Sciatic nerve (tissue), 2 donors: ENCODE measurements at regions not wholly inside any gene's neighbourhood (a gene's known extent, or its start where the extent isn't known, plus 50 kb on each side); places are given as distances from the start of the nearest gene placed in this dataset.
"Not testable (repeated sequence)": the region's sequence is repeated elsewhere in the genome, so short reads cannot be mapped to it uniquely, and the experiment has no call there.

Source experiments
- ATAC-seq: fragments of 200-7000 bp; cut with Tn5 transposase; one replicate; pipeline ENCODE4 v1.9.1; 2020; ENCODE audit warnings: mild to moderate bottlenecking, moderate library complexity
- DNase-seq: peaks from one replicate; pipeline ENCODE4 v3.0.0-alpha.2; 2020; ENCODE audit warnings: low spot score
- intact Hi-C: fragments of 100-400 bp; cut with DNase I; formaldehyde crosslinking; loops from one replicate; pipeline ENCODE4 v1.14.2; 2022
- donor health status: DM: no; HTN: no; CAD: no.
- donor health status: DM: no; HTN: no; CAD: no.

- no peak for ATAC-seq
- intact Hi-C loops: no loop called here
- no peak for DNase-seq
These were observed 50.8 kb upstream of the SEL1L start for GRCh38 chr14:81584495-81584894.

DNA sequence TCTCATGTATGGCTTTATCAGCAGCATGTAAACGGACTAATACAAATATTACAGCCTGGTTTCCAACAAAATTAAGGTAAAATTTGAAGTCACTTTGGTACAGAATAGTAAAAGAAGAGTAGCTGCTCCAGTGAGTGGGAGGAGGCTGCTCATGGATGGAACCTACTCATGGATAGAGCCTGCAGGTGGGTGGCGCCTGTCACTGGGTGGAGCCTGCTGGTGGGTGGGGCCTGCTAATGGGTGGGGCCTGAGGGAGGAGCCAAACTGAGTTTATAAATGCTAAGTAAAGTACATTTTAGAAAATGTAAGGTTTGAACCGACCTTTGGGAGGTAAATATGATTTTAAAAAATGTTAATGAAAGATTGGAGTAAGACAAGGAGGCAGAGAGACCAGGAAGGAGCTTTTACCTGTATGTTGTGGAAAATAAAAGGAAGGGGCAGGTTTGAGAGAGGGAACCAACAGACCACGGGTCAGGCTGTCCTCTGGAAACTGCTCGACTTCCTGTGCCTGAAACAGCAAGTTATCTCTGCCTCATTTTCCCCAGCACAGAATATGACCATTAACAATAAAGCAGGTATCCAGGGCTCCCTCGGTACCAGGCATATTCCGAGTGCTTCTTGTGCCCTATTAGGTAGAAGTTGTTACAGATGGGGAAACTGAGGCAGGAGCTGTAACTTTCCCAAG is 55.9 kb upstream of the SEL1L start:
- ATAC-seq: no peak

GRCh38 chr14:81591266-81591665 is 57.6 kb upstream of the SEL1L start:
- intact Hi-C loops: no loop called here
- no peak for DNase-seq
- no peak for ATAC-seq

More for the DNA sequence above, 55.9 kb upstream of the SEL1L start:
- intact Hi-C loops: no loop called here
- no peak for DNase-seq

DNA sequence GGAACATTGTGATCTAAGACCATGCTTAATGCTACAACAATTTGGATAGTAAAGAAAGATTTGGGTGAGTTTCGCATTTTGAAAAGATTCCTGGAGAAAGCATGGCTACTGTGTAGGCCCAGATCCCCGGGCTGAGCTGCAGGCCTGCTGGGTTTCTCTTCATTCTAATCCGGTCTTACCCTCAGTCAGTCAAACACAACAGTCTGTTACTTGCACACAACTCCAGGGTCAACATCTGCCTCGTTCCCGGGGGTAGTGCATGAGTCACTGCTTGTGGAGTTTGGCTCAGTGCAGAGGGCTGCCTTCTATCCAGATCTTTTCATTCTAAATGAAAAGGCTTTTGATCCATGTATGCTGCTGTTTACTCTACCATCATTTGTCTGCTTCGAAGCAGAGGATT is 60.4 kb upstream of the SEL1L start:
- ATAC-seq (peak; percentile 98), DNase-seq (peak; percentile 69)

GRCh38 chr14:81605660-81606059 is 72.0 kb upstream of the SEL1L start:
- intact Hi-C loops: no loop called here
- DNase-seq: no peak
- no peak for ATAC-seq

More for the DNA sequence above, 60.4 kb upstream of the SEL1L start:
- intact Hi-C loops: no loop called here

DNA sequence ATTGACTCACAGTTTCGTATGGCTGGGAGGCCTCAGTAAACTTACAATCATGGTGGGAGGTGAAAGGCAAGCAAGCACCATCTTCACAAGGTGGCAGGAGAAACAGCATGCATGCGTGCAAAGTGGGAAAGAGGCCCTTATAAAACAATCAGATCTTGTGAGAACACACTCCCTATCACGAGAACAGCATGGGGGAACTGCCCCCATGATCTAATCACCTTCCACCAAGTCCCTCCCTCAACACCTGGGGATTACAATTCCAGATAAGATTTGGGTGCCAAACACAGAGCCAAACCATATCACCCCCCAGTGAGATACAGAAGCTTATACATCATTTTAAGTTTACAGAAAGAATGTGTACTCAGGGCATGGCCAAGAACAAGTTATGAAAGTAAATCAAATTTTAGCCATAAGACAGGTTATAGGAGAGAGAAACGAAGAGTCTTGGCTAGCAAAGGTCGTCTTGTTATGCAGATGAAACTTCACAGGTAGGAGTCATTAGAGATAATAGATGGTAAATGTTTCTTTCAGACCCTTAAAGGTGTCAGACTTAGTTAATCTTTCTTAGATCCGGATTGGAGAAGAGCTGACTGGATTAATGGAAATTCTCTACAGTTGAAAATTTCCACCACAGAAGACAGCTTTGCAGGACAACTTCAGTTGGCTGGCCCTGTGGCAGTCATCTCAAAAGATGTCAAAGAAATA is 79.8 kb upstream of the SEL1L start:
- ATAC-seq (no peak), DNase-seq (no peak)
- intact Hi-C loops: no loop called here

- DNase-seq, ATAC-seq, intact Hi-C loops: not testable (repeated sequence)
These were observed 80.6 kb upstream of the SEL1L start for GRCh38 chr14:81614302-81614701.

DNA sequence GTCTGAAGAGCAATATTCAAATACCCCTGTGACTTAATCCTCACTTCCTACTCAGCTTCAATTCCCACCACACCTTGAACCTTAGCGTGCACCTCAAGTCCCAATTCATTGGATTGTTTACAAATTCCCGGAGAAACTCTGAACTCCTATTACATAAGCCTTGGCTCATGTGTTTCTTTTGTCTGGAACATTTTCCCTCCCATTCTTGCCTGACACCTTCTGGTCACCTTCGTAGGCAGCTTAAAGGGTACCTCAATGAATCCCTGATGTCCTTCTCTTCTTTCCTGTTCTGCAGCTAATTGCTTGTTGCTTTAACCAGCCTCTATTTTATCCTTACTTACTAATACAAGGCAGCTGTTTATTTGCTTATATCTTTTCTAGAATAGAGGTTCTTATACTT is 85.0 kb upstream of the SEL1L start:
- intact Hi-C loops: no loop called here
- DNase-seq (no peak), ATAC-seq (no peak)

GRCh38 chr14:81619816-81620215 is 86.2 kb upstream of the SEL1L start:
- DNase-seq (no peak), ATAC-seq (no peak)
- intact Hi-C loops: no loop called here

DNA sequence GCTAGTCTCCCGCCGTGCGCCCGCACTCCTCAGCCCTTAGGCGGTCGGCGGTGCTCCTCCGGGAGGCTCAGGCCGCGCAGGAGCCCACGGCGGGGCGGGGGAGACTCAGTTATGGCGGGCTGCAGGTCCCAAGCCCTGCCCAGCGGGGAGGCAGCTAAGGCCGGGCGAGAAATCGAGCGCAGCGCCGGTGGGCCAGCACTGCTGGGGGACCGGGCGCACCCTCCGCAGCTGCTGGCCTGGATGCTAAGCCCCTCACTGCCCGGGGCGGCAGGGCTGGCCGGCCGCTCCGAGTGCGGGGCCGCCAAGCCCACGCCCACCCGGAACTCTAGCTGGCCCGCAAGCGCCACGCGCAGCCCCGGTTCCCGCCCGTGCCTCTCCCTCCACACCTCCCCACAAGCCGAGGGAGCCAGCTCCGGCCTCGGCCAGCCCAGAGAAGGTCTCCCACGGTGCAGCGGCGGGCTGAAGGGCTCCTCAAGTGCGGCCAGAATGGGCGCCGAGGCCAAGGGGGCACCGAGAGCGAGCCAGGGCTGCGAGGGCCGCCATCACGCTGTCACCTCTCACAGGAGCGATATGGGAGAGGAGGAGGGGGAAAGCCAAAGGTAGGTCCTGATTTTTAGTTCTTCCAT is 90.2 kb upstream of the SEL1L start:
- intact Hi-C loops, ATAC-seq, DNase-seq: not testable (repeated sequence)

DNA sequence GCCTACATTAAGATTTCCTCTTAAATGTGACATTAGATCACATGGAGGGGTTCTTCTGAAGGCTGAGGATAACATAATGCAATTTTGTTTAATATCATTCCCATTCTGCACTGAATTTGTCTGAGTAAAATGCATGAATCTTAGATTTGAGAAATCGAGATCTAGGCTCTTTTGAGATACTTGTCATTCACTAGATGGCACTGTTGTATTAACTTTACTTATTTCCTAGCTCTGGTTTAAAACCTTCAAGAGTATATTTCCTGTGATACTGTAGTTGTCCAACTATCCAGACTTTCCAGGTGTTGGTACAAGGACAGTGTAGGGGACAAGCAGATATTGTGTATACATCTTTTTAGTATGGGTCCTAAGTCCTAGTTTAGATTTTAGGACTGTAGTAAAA is 91.7 kb upstream of the SEL1L start:
- intact Hi-C loops: no loop called here
- ATAC-seq: no peak

GRCh38 chr14:81632157-81632556 is 98.5 kb upstream of the SEL1L start:
- no peak for ATAC-seq
- intact Hi-C loops: no loop called here

More for the DNA sequence above, 91.7 kb upstream of the SEL1L start:
- DNase-seq: no peak

GRCh38 chr14:81633496-81633895 is 99.8 kb upstream of the SEL1L start:
- DNase-seq (no peak), ATAC-seq (no peak)
- intact Hi-C loops: no loop called here

More at GRCh38 chr14:81632157-81632556, 98.5 kb upstream of the SEL1L start:
- DNase-seq: no peak

DNA sequence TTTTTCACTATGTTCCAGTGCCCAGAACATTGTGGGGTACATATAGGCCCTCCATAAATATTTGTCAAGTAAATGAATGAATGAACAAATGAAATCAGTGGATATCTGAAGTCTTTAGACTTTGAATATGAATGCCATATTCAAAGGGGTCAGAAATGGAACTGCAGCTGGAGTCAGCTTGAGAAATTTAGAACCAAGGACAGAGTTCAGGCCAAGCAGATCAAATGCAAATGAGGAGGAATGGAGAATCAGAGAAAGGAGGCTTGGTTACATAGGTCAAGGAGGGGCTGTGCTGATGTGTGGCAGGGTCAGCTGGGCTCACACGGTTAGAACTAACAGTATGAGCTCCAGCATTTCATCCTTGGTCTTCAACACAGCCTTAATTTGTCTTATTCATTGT is 104.0 kb upstream of the SEL1L start:
- intact Hi-C loops: no loop called here
- DNase-seq: no peak
- no peak for ATAC-seq

GRCh38 chr14:81638656-81639280 is 105.1 kb upstream of the SEL1L start:
- no peak for DNase-seq
- no peak for ATAC-seq
- intact Hi-C loops: no loop called here

DNA sequence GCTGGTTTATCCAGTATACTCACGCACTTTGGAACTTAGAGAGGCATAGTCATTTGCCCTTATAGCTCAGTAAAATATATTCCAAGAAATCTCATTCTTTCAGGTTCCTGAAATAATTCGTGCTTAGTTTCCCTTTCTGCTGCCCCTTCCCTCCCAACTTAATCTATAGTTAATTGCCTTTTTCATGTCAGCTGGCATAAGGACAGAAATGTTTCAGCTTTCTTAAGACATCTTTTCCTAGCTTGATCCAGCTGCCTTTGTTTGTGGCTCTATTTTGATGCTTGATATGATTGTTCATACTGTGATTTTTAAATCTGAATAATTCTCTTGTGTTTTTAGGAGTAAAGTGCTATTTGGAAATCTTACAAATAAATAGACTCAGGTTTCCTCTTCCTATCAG is 120.0 kb upstream of the SEL1L start:
- no peak for DNase-seq
- intact Hi-C loops: no loop called here
- no peak for ATAC-seq

- intact Hi-C loops: no loop called here
- ATAC-seq (peak; percentile 63), DNase-seq (no peak)
These were observed 122.0 kb upstream of the SEL1L start for GRCh38 chr14:81655423-81656314.

DNA sequence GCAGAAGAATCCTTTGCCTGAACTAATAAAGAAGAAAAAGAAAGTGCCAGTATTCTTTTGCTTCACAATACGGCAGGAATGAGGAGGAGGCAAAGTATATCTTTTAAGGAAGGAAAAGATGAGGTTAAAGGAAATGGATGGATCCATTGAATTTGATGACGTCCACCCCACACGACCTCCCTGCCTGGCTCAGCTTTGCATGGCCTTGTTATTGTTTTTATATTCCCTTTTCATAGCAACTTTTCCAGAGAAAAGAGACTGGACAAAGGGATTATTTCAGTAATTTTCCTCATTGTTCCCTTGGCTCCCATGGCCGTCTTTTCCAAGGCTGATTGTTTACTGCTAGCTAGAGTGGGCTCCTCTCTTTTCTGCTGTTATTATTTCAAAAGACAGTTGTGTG is 123.2 kb upstream of the SEL1L start:
- intact Hi-C loops: no loop called here
- ATAC-seq: no peak

DNA sequence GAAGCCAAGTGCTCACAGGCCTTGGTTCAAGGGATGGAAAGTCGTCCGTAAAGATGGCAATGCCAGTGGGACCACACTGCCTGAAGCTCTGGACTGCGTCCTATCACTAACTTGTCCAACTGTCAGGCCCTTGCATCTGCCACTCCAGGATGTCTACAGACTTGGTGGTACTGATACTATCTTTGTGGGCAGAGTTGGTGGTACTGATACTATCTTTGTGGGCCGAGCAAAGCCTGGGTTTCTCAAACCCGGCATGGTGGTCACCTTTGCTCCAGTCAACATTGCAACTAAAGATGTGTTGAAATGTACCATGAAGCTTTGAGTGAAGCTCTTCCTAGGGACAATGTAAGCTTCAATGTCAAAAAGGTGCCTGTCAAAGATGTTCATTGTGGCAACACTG is 128.4 kb upstream of the SEL1L start:
- no peak for ATAC-seq
- intact Hi-C loops: no loop called here
- DNase-seq: no peak

More for the DNA sequence above, 123.2 kb upstream of the SEL1L start:
- no peak for DNase-seq
